WI38 (cell line): ENCODE measurements at regions not wholly inside any gene's neighbourhood (a gene's known extent, or its start where the extent isn't known, plus 50 kb on each side); places are given as distances from the start of the nearest gene placed in this dataset.

Experiments used
- H3K4me3 ChIP-seq: 2 replicates; pipeline ENCODE4 v1.5.1; 2011; ENCODE audit warnings: low read depth, mild to moderate bottlenecking, control low read depth, low read length
- CTCF ChIP-seq: IDR thresholded peaks from 2 replicates; pipeline ENCODE4 v1.5.1; 2012; ENCODE audit warnings: low read depth, mild to moderate bottlenecking, control low read depth, low read length

DNA sequence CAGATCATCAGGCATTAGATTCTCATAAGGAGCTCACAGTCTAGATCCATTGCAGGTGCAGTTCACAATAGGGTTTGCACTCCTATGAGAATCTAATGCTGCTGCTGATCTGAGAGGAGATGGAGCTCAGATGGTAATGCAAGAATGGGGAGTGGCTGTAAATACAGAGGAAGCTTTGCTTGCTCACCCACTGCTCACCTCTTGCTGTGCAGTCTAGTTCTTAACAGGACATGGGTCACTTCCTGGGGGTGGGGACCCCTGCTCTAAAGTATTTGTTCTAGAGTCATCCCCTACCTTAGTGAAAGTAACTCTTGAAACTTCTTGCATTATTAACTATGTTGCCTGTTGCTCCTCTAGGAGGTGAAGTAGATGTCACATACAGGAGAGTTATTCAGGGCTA, 171.3 kb upstream of the PARD3B start:
- H3K4me3 ChIP-seq = no peak overlapping the region
- no peak for TF ChIP-seq CTCF

DNA sequence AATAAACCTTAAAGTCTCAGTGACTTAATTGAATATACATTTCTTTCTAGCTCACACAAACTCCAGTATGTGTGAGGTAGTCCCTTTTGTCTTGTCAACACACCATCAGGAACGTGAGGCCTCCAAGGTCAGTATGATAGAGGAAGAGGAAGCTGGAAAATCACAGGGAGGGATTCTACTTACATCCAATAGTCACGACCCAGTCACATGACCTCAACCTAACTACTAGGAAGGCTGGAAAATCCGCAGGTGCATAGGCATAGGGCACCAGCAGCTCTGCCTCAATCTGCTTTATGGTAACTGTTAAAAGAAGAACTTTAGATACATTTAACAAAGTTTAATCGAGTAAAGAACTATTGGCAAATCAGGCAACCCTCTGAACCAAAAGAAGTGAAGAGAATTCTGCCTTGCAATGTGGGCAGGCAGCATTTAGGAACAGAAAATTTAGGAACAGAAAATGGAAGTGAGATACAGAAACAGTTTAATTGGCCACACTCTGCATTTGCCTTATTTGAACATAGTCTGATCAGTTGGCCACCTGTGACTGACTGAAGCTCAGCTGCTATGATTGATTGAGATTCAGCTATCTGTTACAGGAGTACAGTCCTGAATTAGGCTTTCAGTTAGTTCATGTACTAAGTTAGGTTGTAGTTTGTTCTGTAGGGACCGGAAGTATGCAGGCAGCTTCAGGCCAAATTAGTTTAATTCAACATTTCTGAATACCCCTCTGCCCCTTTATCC, 165.0 kb upstream of the PARD3B start:
- H3K4me3 ChIP-seq = no peak overlapping the region
- TF ChIP-seq CTCF = no peak

DNA sequence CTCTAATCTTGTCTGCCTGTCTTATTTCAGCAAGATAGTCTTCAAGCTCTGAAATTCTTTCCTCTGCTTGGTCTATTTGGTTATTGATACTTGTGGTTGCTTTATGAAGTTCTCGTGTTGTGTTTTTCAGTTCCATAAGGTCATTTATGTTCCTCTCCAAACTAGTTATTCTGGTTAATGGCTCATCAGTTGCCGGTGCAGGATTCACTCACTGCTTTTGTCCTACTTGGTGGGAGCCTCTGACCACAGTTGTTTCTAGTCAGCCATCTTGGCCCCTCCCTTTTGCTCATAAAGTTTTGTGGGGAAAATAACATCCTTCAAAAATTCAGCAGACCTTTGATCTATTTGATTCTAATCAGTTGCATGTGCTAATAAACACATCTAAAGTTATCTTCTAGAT, 158.6 kb upstream of the PARD3B start:
- no peak overlapping the region for H3K4me3 ChIP-seq
- no peak for TF ChIP-seq CTCF

GRCh38 chr2:204389120-204389519, 156.2 kb upstream of the PARD3B start:
- no peak for TF ChIP-seq CTCF
- no peak overlapping the region for H3K4me3 ChIP-seq

DNA sequence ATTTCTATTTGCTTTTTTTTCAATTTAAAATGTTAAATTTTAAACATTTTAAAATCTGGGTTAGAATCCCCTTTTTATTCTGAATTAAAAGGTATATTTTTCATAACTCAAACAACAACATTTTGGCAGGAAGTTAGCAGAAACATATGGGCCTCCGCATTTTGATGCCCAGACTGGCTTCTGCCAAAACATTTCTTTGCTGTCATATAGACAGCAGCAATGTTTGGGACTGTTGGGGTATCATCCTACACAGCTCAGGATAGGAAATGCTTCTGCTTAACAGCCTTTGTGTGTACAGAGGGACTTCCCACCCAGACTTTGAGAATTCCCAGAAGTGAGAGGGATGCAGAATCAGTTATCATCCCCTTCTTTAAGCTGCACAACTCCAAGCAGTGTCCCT, 155.4 kb upstream of the PARD3B start:
- H3K4me3 ChIP-seq = no peak overlapping the region
- no peak for TF ChIP-seq CTCF

DNA sequence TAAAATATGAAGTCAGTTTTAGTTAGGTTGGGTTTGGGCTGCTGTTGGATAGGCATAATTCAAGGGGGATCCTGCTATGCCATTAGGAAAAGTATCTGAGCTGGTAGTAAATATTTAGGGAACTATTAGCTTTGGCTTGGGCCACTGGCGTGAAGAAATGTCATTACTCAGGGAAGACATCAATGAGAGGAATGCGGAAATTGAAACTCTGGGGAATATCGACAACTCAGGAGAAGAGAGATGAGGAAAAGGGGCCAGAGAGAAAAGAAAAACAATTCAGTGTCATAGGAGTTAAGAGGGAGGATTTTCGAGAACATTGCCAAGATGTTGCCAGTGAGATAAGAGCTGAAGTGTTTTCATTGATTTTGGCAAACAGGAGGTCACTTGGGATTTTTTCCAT, 149.7 kb upstream of the PARD3B start:
- TF ChIP-seq CTCF = no peak
- H3K4me3 ChIP-seq = no peak overlapping the region

GRCh38 chr2:204401114-204401513, 144.2 kb upstream of the PARD3B start:
- TF ChIP-seq CTCF = no peak
- H3K4me3 ChIP-seq = no peak overlapping the region
